Nephron (organoid): ENCODE measurements at regions not wholly inside any gene's neighbourhood (a gene's known extent, or its start where the extent isn't known, plus 50 kb on each side); places are given as distances from the start of the nearest gene placed in this dataset.

Experiments
- H3K27ac Mint-ChIP-seq, 3 experiments: 2 replicates each; pipeline ENCODE4 v1.8.0; 2020; ENCODE audit warnings: mixed read lengths in 3 of 3, mild to moderate bottlenecking in 2 of 3, moderate library complexity in 1 of 3
- H3K27me3 Mint-ChIP-seq: 2 replicates; pipeline ENCODE4 v1.8.0; 2021; ENCODE audit warnings: low read depth, mild to moderate bottlenecking, moderate library complexity, mixed read lengths
- H3K36me3 Mint-ChIP-seq: 2 replicates; pipeline ENCODE4 v1.8.0; 2020; ENCODE audit warnings: low read depth, mixed read lengths
- H3K4me1 Mint-ChIP-seq: 2 replicates; pipeline ENCODE4 v1.8.0; 2020; ENCODE audit warnings: mixed read lengths
- H3K4me3 Mint-ChIP-seq, 3 experiments: 2 replicates each; pipeline ENCODE4 v1.8.0; 2020; ENCODE audit warnings: mild to moderate bottlenecking in 3 of 3, mixed read lengths in 3 of 3, moderate library complexity in 2 of 3
- H3K9me3 Mint-ChIP-seq: 2 replicates; pipeline ENCODE4 v1.8.0; 2020; ENCODE audit warnings: mixed read lengths
- TF ChIP-seq, protein P1 (sequence below), 3 experiments: fragments of 200-600 bp; sonication (generic); IDR thresholded peaks; one replicate each; pipeline ENCODE4 v1.5.0; 2021; ENCODE audit warnings: antibody characterized with exemption in 3 of 3; ENCODE audit not compliant: unreplicated experiment in 3 of 3

DNA sequence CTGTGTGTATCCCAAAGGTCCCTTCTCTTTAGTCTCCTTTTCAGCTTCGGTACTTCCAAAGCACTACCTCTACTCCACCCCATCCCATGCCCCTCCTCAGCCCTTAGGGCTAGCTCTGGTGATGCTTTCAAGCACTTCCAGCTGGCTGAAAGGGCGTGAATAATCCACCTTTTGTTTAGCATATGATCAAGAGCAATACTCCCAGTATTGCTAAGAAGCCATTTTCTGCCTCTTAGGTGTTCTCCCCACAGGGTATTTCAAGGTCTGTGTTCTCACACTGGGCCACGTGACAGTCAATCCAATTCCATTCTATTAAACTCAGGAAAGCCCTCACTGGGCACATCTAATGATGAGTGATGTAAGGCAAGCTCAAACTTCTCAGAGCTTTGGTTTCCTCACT, 298.5 kb upstream of the PROX1 start:
- Mint-ChIP-seq H3K27ac (no peak overlapping the region), H3K27me3 (no peaks in the 10 kb centered on the region), H3K4me3 (no peak overlapping the region), H3K36me3 (no peaks in the 10 kb centered on the region), H3K9me3 (no peaks in the 10 kb centered on the region), H3K4me1 (no peaks in the 10 kb centered on the region)
- TF ChIP-seq, protein P1, sequence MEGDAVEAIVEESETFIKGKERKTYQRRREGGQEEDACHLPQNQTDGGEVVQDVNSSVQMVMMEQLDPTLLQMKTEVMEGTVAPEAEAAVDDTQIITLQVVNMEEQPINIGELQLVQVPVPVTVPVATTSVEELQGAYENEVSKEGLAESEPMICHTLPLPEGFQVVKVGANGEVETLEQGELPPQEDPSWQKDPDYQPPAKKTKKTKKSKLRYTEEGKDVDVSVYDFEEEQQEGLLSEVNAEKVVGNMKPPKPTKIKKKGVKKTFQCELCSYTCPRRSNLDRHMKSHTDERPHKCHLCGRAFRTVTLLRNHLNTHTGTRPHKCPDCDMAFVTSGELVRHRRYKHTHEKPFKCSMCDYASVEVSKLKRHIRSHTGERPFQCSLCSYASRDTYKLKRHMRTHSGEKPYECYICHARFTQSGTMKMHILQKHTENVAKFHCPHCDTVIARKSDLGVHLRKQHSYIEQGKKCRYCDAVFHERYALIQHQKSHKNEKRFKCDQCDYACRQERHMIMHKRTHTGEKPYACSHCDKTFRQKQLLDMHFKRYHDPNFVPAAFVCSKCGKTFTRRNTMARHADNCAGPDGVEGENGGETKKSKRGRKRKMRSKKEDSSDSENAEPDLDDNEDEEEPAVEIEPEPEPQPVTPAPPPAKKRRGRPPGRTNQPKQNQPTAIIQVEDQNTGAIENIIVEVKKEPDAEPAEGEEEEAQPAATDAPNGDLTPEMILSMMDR (IDR thresholded peaks at IDR 0.05; ENCODE audit: unreplicated experiment in 3 of 3): no peak

DNA sequence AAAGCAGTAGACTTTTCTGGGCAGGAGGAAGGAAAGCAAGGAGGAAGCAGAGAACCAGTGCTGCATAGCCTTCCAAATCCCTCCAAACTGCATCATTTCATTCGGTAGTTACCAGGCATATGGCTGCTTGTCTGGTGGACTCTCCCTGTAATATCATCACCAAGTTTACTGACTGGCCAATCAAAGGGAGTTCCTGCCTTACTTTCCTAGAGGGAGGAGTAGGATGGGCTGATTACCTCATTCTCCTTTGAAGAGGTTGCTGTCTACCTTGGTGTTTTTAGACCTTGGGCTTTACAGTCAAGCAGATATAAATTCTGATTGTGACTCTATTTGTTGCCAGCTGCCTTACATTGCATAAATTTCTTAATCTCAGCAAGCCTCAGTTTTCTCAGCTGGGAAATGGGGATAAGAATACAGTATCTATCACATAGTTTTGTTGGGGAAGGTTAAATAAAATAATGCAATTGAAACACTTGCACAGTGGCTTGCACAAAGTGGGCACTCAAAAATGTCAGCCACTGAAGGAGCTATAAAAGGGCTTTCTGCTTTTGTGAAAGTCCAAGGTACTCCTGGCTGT, 297.3 kb upstream of the PROX1 start:
- Mint-ChIP-seq H3K4me1 (no peaks in the 10 kb centered on the region), H3K36me3 (no peaks in the 10 kb centered on the region), H3K9me3 (no peaks in the 10 kb centered on the region), H3K27ac (no peak overlapping the region), H3K4me3 (no peak overlapping the region), H3K27me3 (peaks cover 11% of the 10 kb centered on the region)
- TF ChIP-seq, protein P1 (IDR thresholded peaks at IDR 0.05; ENCODE audit: unreplicated experiment in 3 of 3): no peak

DNA sequence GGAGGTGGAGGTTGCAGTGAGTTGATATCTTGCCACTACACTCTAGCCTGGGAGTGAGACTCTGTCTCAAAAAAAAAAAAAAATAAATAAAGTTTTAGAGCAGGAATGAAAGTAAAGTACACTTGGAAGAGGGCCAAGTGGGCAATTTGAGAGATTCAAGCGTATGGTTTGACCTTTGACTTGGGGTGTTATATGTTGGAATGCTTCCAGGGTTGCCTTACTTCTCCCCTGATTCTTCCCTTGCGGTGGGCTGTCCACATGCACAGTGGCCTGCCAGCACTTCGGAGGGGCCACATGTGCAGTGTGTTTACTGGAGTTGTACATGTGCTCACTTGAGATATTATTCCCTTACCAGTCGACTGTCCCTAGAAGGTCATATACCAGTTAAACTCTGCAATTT, 295.5 kb upstream of the PROX1 start:
- Mint-ChIP-seq H3K27me3 (peaks cover 11% of the 10 kb centered on the region), H3K27ac (no peak overlapping the region), H3K4me3 (no peak overlapping the region), H3K4me1 (no peaks in the 10 kb centered on the region), H3K9me3 (no peaks in the 10 kb centered on the region), H3K36me3 (no peaks in the 10 kb centered on the region)
- TF ChIP-seq, protein P1 (IDR thresholded peaks at IDR 0.05; ENCODE audit: unreplicated experiment in 3 of 3): no peak

DNA sequence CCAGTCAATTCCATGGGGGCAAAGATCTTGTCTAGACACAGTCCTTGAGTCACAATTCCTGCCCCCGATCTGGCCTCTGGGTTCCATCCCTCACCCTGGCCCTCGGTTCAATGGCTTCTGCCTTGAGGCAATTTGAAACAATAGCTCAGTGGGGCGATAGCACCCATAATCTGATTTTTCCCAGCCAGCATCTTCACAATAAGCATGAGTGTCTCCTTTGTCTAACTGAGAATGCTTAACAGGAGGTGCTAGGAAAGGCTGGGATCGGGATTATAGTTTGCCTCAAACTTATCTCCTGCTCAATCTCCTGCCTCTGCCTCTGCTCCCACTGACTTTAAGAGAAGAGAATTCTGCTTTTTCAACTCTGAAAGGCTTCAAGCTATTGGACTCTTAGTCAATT, 293.9 kb upstream of the PROX1 start:
- Mint-ChIP-seq H3K9me3 (no peaks in the 10 kb centered on the region), H3K36me3 (no peaks in the 10 kb centered on the region), H3K4me1 (no peaks in the 10 kb centered on the region), H3K4me3 (no peak overlapping the region), H3K27ac (no peak overlapping the region), H3K27me3 (peaks cover 11% of the 10 kb centered on the region)
- TF ChIP-seq, protein P1 (IDR thresholded peaks at IDR 0.05; ENCODE audit: unreplicated experiment in 3 of 3): no peak

GRCh38 chr1:213697192-213697802, 290.5 kb upstream of the PROX1 start:
- Mint-ChIP-seq H3K9me3 (peaks cover 10% of the 10 kb centered on the region), H3K27ac (no peak overlapping the region), H3K36me3 (no peaks in the 10 kb centered on the region), H3K27me3 (peaks cover 11% of the 10 kb centered on the region), H3K4me1 (no peaks in the 10 kb centered on the region), H3K4me3 (no peak overlapping the region)
- TF ChIP-seq, protein P1 (IDR thresholded peaks at IDR 0.05; ENCODE audit: unreplicated experiment in 3 of 3): no peak

- TF ChIP-seq, protein P1 (IDR thresholded peaks at IDR 0.05; ENCODE audit: unreplicated experiment in 3 of 3): no peak
- Mint-ChIP-seq H3K36me3 (no peaks in the 10 kb centered on the region), H3K27ac (no peak overlapping the region), H3K9me3 (peaks cover 18% of the 10 kb centered on the region), H3K27me3 (peaks cover 11% of the 10 kb centered on the region), H3K4me1 (no peaks in the 10 kb centered on the region), H3K4me3 (no peak overlapping the region)
Observed at GRCh38 chr1:213698092-213698702, 289.6 kb upstream of the PROX1 start.
